Hepatocyte (in vitro differentiated cells): ENCODE measurements at regions not wholly inside any gene's neighbourhood (a gene's known extent, or its start where the extent isn't known, plus 50 kb on each side); places are given as distances from the start of the nearest gene placed in this dataset.

Source experiments
- DNase-seq: peaks from one replicate; pipeline ENCODE4 v3.0.0-alpha.2; 2016; ENCODE audit warnings: low spot score
- H2AFZ ChIP-seq: fragments of 200-600 bp; sonication (generic); 2 replicates; pipeline ENCODE4 v1.6.0; 2016; ENCODE audit warnings: antibody characterized with exemption, mild to moderate bottlenecking
- H3K27ac ChIP-seq: fragments of 200-600 bp; sonication (generic); 2 replicates; pipeline ENCODE4 v1.5.1; 2016; ENCODE audit warnings: mild to moderate bottlenecking
- H3K27me3 ChIP-seq: fragments of 200-600 bp; sonication (generic); 2 replicates; pipeline ENCODE4 v1.6.1; 2016
- H3K36me3 ChIP-seq: fragments of 200-600 bp; sonication (generic); replicated peaks from 2 replicates; pipeline ENCODE4 v1.5.1; 2016; ENCODE audit warnings: low read depth; ENCODE audit not compliant: insufficient read depth
- H3K4me1 ChIP-seq: fragments of 200-600 bp; sonication (generic); 2 replicates; pipeline ENCODE4 v1.5.1; 2016; ENCODE audit warnings: mild to moderate bottlenecking, moderate library complexity; ENCODE audit not compliant: insufficient read depth
- H3K4me2 ChIP-seq: fragments of 200-600 bp; sonication (generic); 2 replicates; pipeline ENCODE4 v1.6.0; 2016
- H3K4me3 ChIP-seq: fragments of 200-600 bp; sonication (generic); 2 replicates; pipeline ENCODE4 v1.5.1; 2016; ENCODE audit warnings: mild to moderate bottlenecking
- H3K79me2 ChIP-seq: fragments of 200-600 bp; sonication (generic); 2 replicates; pipeline ENCODE4 v1.6.0; 2017; ENCODE audit warnings: mild to moderate bottlenecking
- H3K9me2 ChIP-seq: fragments of 200-600 bp; sonication (generic); replicated peaks from 2 replicates; pipeline ENCODE4 v1.6.0; 2017; ENCODE audit warnings: mild to moderate bottlenecking; ENCODE audit not compliant: insufficient read depth
- H3K9me3 ChIP-seq: fragments of 200-600 bp; sonication (generic); 2 replicates; pipeline ENCODE4 v1.5.1; 2016; ENCODE audit warnings: low read depth, mild to moderate bottlenecking
- H4K20me1 ChIP-seq: fragments of 200-600 bp; sonication (generic); 2 replicates; pipeline ENCODE4 v1.6.0; 2016; ENCODE audit warnings: mild to moderate bottlenecking; ENCODE audit not compliant: insufficient read depth, poor library complexity, severe bottlenecking
- EZH2 ChIP-seq: fragments of 200-600 bp; sonication (generic); IDR thresholded peaks from 2 replicates; pipeline ENCODE4 v1.6.1; 2016; ENCODE audit warnings: antibody characterized with exemption, mild to moderate bottlenecking, borderline replicate concordance
- EZH2phosphoT487 ChIP-seq: fragments of 200-600 bp; sonication (generic); IDR thresholded peaks from one replicate; pipeline ENCODE4 v1.6.1; 2018; ENCODE audit warnings: antibody characterized with exemption, mild to moderate bottlenecking, low read depth, moderate library complexity; ENCODE audit not compliant: unreplicated experiment, severe bottlenecking
- WGBS: methylation state at CpG from one replicate; pipeline ENCODE4 v1.1.6; 2016; ENCODE audit warnings: low lambda C conversion rate; ENCODE audit errors: missing lambda C conversion rate; 5-methylcytosine and 5-hydroxymethylcytosine counted together
- TF ChIP-seq, protein P1 (sequence below): fragments of 200-600 bp; sonication (generic); IDR thresholded peaks from 2 replicates; pipeline ENCODE4 v1.5.1; 2016; ENCODE audit warnings: antibody characterized with exemption, mild to moderate bottlenecking; ENCODE audit not compliant: poor library complexity

DNA sequence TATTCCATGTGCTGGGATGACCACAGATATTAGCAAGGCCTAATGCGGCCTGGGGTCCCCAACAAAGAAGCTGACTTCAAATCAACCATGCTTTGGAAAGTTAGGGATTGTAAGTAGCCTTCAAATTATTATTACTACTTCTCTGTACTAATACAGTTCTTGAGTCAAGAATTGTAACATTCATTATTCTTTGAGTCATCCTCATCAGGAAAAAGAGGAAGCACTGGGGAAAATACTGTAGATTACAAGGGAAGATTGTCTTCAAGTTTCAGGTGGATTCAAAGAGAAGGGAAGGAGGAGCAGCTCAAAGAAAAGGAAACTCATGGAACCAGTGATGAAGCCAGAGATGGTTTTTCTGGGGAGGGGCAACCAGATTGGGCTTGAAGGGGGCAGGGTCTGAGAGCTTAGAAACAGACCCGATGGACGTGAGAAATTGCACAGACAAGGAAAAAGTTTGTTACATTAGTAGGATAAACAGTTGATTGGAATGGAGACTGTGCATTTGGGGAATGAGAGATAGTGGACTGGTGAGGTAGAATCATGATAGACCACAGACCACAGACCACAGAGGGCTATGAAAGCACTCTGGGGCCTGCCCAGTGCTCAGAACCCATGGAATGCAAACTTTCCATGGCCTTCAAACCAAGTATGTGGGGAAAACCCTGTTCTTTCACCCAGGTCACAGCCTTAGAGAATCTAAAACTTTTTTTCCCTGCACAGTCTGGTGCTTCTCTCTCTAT lies 209.9 kb downstream of the ZNF365 start:
- Histone ChIP-seq H3K36me3 (no peaks in the 10 kb centered on the region), H3K9me2 (no peaks in the 10 kb centered on the region), H3K27me3 (no peaks in the 10 kb centered on the region), H3K9me3 (no peaks in the 10 kb centered on the region), H3K4me2 (no peak overlapping the region), H3K27ac (peak overlapping the region; percentile 62), H3K79me2 (no peaks in the 10 kb centered on the region), H2AFZ (no peak overlapping the region), H4K20me1 (no peaks in the 10 kb centered on the region), H3K4me1 (no peaks in the 10 kb centered on the region), H3K4me3 (no peak overlapping the region)
- DNase-seq, result no peak
- no peak for TF ChIP-seq EZH2phosphoT487
- TF ChIP-seq EZH2, result no peak
- TF ChIP-seq, protein P1, sequence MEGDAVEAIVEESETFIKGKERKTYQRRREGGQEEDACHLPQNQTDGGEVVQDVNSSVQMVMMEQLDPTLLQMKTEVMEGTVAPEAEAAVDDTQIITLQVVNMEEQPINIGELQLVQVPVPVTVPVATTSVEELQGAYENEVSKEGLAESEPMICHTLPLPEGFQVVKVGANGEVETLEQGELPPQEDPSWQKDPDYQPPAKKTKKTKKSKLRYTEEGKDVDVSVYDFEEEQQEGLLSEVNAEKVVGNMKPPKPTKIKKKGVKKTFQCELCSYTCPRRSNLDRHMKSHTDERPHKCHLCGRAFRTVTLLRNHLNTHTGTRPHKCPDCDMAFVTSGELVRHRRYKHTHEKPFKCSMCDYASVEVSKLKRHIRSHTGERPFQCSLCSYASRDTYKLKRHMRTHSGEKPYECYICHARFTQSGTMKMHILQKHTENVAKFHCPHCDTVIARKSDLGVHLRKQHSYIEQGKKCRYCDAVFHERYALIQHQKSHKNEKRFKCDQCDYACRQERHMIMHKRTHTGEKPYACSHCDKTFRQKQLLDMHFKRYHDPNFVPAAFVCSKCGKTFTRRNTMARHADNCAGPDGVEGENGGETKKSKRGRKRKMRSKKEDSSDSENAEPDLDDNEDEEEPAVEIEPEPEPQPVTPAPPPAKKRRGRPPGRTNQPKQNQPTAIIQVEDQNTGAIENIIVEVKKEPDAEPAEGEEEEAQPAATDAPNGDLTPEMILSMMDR, result no peak
- 89% methylated on average over 3 of the region's 3 CpGs for WGBS

DNA sequence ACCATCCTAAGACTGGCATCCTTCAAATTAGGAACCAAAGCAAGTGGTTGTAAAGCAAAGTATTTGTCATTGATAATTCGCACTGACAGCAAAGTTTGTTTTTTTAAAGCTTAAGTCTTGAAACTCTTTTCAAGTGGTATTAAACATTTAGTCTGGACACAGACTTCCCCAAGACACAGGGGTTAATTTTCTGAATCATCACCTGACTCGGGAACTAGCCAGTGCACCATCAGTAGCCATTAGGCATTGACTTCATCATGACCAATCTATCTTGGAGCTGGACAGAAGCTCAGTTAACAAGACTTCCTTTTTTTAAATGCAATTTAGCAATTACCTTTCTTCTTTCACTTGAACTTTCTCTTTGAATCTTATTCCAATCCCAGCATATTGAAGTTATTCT lies 210.6 kb downstream of the ZNF365 start:
- no peaks in the 10 kb centered on the region for H3K9me2 ChIP-seq
- H4K20me1 ChIP-seq, result no peaks in the 10 kb centered on the region
- H3K4me1 ChIP-seq, result no peaks in the 10 kb centered on the region
- 71% methylated on average over 2 of the region's 2 CpGs for WGBS
- H3K27me3 ChIP-seq, result no peaks in the 10 kb centered on the region
- no peaks in the 10 kb centered on the region for H3K9me3 ChIP-seq
- no peak overlapping the region for H3K4me3 ChIP-seq
- H3K4me2 ChIP-seq, result no peak overlapping the region
- DNase-seq, result no peak
- H2AFZ ChIP-seq, result no peak overlapping the region
- H3K27ac ChIP-seq, result peak overlapping the region; percentile 52
- H3K36me3 ChIP-seq, result no peaks in the 10 kb centered on the region
- no peaks in the 10 kb centered on the region for H3K79me2 ChIP-seq
- no peak for TF ChIP-seq EZH2phosphoT487
- no peak for TF ChIP-seq EZH2
- TF ChIP-seq, protein P1, result no peak

DNA sequence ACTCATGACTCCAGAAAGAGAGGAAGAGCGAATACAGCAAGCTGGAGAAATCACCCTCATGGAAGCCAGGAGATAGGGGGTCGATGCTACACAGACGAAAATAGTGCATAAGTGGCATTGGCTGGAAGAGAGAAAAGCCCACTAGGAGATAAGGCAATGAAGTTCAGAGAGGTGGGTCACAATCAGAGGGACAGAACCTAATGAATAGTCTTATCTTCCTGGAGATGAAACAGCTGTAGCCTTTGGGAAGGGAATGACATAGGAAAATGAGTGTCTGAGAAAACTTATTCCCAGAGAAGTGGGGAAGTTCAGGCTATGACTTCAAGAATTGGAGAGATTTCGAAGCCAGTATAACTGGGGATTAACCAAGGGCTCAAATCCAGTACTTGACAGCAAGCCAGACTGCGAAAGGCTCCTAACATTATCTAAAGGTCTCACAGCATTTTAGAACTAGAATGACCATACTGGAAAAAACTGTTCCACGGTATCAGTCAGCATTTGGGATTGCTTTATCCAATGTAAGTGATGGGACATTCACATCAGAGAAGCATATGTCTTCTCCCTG lies 211.1 kb downstream of the ZNF365 start:
- no peak overlapping the region for H3K4me3 ChIP-seq
- no peaks in the 10 kb centered on the region for H3K79me2 ChIP-seq
- no peaks in the 10 kb centered on the region for H3K4me1 ChIP-seq
- H3K9me3 ChIP-seq, result no peaks in the 10 kb centered on the region
- no peak for DNase-seq
- peak overlapping the region; percentile 52 for H3K27ac ChIP-seq
- no peaks in the 10 kb centered on the region for H3K27me3 ChIP-seq
- no peaks in the 10 kb centered on the region for H3K36me3 ChIP-seq
- 80% methylated on average over 6 of the region's 6 CpGs for WGBS
- no peak overlapping the region for H3K4me2 ChIP-seq
- no peak overlapping the region for H2AFZ ChIP-seq
- no peaks in the 10 kb centered on the region for H4K20me1 ChIP-seq
- TF ChIP-seq, protein P1, result no peak
- no peak for TF ChIP-seq EZH2phosphoT487
- no peak for TF ChIP-seq EZH2
- H3K9me2 ChIP-seq, result no peaks in the 10 kb centered on the region
